ENCODE measurements at regions not wholly inside any gene's neighbourhood (a gene's known extent, or its start where the extent isn't known, plus 50 kb on each side); places are given as distances from the start of the nearest gene placed in this dataset.

- intact Hi-C loops (cut with micrococcal nuclease; ENCODE audit: unreplicated experiment) = no loop called here
- no peak overlapping the region for H3K4me2 ChIP-seq (ENCODE audit: control insufficient read depth, insufficient read depth)
- TF ChIP-seq RUNX3 (IDR thresholded peaks at IDR 0.05; ENCODE audit: low read length) = no peak
- TF ChIP-seq SIX5 (IDR thresholded peaks at IDR 0.05; ENCODE audit: low read depth, low read length, severe bottlenecking) = no peak
- no peak for TF ChIP-seq PBX3 (IDR thresholded peaks at IDR 0.05; ENCODE audit: insufficient replicate concordance, low read depth, low read length)
- no peak for TF ChIP-seq JUNB (IDR thresholded peaks at IDR 0.05)
- TF ChIP-seq MYB (IDR thresholded peaks at IDR 0.05; ENCODE audit: borderline replicate concordance, low read depth, low read length) = no peak
- TF ChIP-seq NBN (IDR thresholded peaks at IDR 0.05) = no peak
- no peak for TF ChIP-seq NRF1 (conservative IDR thresholded peaks at IDR 0.05; ENCODE audit: low read depth, low read length)
- no peak for TF ChIP-seq STAT1 (conservative IDR thresholded peaks at IDR 0.05)
- no peak for TF ChIP-seq EED (IDR thresholded peaks at IDR 0.05; ENCODE audit: low read depth)
- no peak for TF ChIP-seq REST (IDR thresholded peaks at IDR 0.05; ENCODE audit: low read depth, low read length)
- TF ChIP-seq IRF5 (IDR thresholded peaks at IDR 0.05; ENCODE audit: borderline replicate concordance) = no peak
- no peak for TF ChIP-seq EZH2 (IDR thresholded peaks at IDR 0.05; ENCODE audit: borderline replicate concordance, control insufficient read depth, low read depth, low read length)
- TF ChIP-seq NR2C2 (IDR thresholded peaks at IDR 0.05; ENCODE audit: borderline replicate concordance, control insufficient read depth, insufficient read length, low read depth) = no peak
- TF ChIP-seq NFXL1 (IDR thresholded peaks at IDR 0.05; ENCODE audit: borderline replicate concordance) = no peak
- no peak for TF ChIP-seq MYC (IDR thresholded peaks at IDR 0.05; ENCODE audit: insufficient read depth, insufficient read length, insufficient replicate concordance, low read length, severe bottlenecking)
- TF ChIP-seq ESRRA (IDR thresholded peaks at IDR 0.05; ENCODE audit: low read length) = no peak
- SMC1A ChIA-PET (ENCODE audit: uncharacterized antibody, unreplicated experiment) = no interaction called here
- no peaks in the 10 kb centered on the region for H3K79me2 ChIP-seq (ENCODE audit: control insufficient read depth, insufficient read depth, low read length)
- no peaks in the 10 kb centered on the region for H3K4me1 ChIP-seq (ENCODE audit: control insufficient read depth, insufficient read depth, low read length)
- H3K27ac ChIP-seq (ENCODE audit: control insufficient read depth, insufficient read depth) = no peak overlapping the region
- in situ Hi-C loops (cut with MboI) = no loop called here
- H3K9ac ChIP-seq (ENCODE audit: control insufficient read depth, insufficient read depth, low read length) = no peak overlapping the region
- no peaks in the 10 kb centered on the region for H3K9me3 ChIP-seq (replicated peaks; ENCODE audit: control insufficient read depth, insufficient read depth, low read length)
- POLR2A ChIA-PET = no interaction called here
- H3K4me3 ChIP-seq = no peak overlapping the region
- RAD21 ChIA-PET (ENCODE audit: unreplicated experiment) = no interaction called here
- H3K36me3 ChIP-seq (ENCODE audit: control insufficient read depth in 2 of 2, insufficient read depth in 2 of 2, low read length in 1 of 2) = no peaks in the 10 kb centered on the region
- DNase-seq (ENCODE audit: low read depth, low spot score) (no peak), ATAC-seq (no peak), FAIRE-seq (no peak)
- 36% methylated on average over 4 of the region's 4 CpGs for WGBS (ENCODE audit: insufficient coverage, insufficient replicate concordance, low lambda C conversion rate, missing lambda C conversion rate)
- CTCF ChIA-PET = no interaction called here
- no peaks in the 10 kb centered on the region for H4K20me1 ChIP-seq (ENCODE audit: control insufficient read depth, insufficient read depth)
- H3K27me3 ChIP-seq (replicated peaks in 1 of 2; ENCODE audit: control insufficient read depth in 2 of 2, insufficient read depth in 2 of 2, low read length in 1 of 2) = no peaks in the 10 kb centered on the region
- BruUV-seq (replicated peaks) = no TSS peak
- no peak overlapping the region for H2AFZ ChIP-seq (ENCODE audit: control insufficient read depth, low read depth, low read length)
Observed at GRCh38 chr7:18265611-18266281, 229.8 kb upstream of the HDAC9 start.
